Activated T-cell treated with anti-CD3 and anti-CD28 coated beads, Interleukin-2, amount 50 U/mL, for 4 hours (primary cell): ENCODE measurements at regions not wholly inside any gene's neighbourhood (a gene's known extent, or its start where the extent isn't known, plus 50 kb on each side); places are given as distances from the start of the nearest gene placed in this dataset.
"Not testable (repeated sequence)": the region's sequence is repeated elsewhere in the genome, so short reads cannot be mapped to it uniquely, and the experiment has no call there.

ENCODE experiments used
- ATAC-seq, 2 donors: fragments of 200-7000 bp; cut with Tn5 transposase; one replicate each; pipeline ENCODE4 v1.10.0; 2021
- DNase-seq: peaks from one replicate; pipeline ENCODE4 v3.0.0-alpha.2; 2020
- H3K27me3 Mint-ChIP-seq: one replicate; pipeline ENCODE4 v1.8.0; 2021; ENCODE audit warnings: low read depth, mixed read lengths
- H3K36me3 Mint-ChIP-seq: one replicate; pipeline ENCODE4 v1.8.0; 2022; ENCODE audit warnings: mixed read lengths; ENCODE audit not compliant: insufficient read depth
- H3K4me1 Mint-ChIP-seq: one replicate; pipeline ENCODE4 v1.8.0; 2021; ENCODE audit warnings: low read depth, mixed read lengths
- H3K4me3 Mint-ChIP-seq: one replicate; pipeline ENCODE4 v1.8.0; 2021; ENCODE audit warnings: mild to moderate bottlenecking, moderate library complexity, mixed read lengths
- H3K9me3 Mint-ChIP-seq: one replicate; pipeline ENCODE4 v1.8.0; 2021; ENCODE audit warnings: mixed read lengths

DNA sequence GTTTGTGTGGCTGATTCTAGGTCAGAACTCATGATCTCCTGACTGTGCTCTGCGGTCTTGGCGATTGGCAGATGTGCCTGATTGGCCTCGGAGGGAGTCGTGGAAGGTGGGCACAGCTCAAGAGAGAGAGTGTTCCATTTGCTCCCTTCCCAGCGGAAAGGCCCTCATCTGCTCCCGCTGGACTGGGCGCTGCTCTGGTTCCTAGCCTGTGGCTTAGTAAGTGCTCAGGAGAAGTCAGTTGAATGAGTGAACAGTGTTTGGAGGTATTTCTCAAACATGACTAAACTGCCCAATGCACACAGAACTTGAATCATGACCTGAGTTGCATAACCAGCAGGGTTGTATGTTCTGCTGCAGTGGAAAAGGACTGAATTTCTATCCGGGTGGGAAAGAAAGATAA is 120.2 kb upstream of the PITX1 start:
- no peak for ATAC-seq
- Mint-ChIP-seq H3K27me3 (peaks cover 8% of the 10 kb centered on the region), H3K4me3 (no peak overlapping the region)

DNA sequence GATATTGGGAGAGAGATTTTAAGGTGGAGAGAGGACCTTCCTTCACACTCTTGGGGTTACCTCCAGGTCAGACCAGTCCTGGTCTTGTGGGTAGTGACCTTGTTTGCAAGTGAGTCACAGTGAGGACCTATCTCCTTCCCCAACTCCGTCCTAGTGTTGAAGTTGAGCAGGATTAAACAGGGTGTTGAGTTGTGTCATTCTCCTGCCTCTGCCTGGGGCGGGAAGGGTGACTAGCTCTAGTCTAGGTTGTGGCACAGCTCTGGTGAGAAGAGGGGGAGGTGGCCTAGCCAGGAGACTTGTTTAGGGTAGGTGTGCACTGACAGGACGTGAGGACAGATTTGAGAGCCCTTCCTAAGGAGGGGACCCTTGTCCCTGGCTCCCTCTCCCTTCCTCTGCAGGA is 119.6 kb upstream of the PITX1 start:
- H3K4me1 Mint-ChIP-seq, result no peaks in the 10 kb centered on the region

More for the DNA sequence above, 120.2 kb upstream of the PITX1 start:
- Mint-ChIP-seq H3K9me3 (peaks cover 19% of the 10 kb centered on the region), H3K36me3 (no peaks in the 10 kb centered on the region), H3K4me1 (no peaks in the 10 kb centered on the region)
- DNase-seq, result no peak

DNA sequence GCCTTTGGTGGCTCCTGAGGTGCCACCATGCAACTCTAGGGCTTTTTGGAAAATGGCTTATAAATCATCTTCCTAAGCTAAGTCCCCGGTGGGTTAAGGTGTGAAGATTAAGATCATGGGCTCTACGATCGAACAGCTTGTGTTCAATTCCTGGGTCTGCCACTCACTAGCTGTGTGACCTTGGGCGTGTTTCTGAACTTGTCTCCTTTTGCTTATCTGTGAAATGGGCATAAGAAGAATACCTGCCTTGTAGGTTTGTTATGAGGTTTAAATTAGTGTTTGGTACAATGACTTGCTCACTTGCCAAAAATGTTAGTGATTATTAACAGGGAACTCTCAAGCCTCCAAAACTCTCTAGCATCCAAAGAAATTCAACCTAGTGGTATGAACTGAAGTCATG is 119.2 kb upstream of the PITX1 start:
- Mint-ChIP-seq H3K27me3 (peaks cover 8% of the 10 kb centered on the region), H3K4me3 (no peak overlapping the region), H3K9me3 (peaks cover 10% of the 10 kb centered on the region), H3K36me3 (no peaks in the 10 kb centered on the region), H3K4me1 (no peaks in the 10 kb centered on the region)
- ATAC-seq (no peak), DNase-seq (no peak)

More for the DNA sequence above, 119.6 kb upstream of the PITX1 start:
- ATAC-seq, result no peak
- Mint-ChIP-seq H3K36me3 (no peaks in the 10 kb centered on the region), H3K27me3 (peaks cover 8% of the 10 kb centered on the region), H3K9me3 (peaks cover 14% of the 10 kb centered on the region), H3K4me3 (no peak overlapping the region)
- no peak for DNase-seq

DNA sequence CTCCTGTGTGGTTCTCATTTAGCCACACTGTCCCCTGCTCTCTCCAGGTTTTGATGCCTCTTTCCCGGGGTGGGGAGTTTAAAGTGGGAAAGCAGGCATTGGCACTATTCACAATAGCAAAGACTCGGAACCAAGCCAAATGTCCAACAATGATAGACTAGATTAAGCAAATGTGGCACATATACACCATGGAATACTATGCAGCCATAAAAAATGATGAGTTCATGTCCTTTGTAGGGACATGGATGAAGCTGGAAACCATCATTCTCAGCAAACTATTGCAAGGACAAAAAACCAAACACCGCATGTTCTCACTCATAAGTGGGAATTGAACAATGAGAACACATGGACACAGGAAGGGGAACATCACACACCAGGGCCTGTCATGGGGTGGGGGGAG is 117.6 kb upstream of the PITX1 start:
- DNase-seq, H3K27me3 Mint-ChIP-seq, ATAC-seq, H3K4me3 Mint-ChIP-seq, H3K4me1 Mint-ChIP-seq, H3K36me3 Mint-ChIP-seq, H3K9me3 Mint-ChIP-seq: not testable (repeated sequence)

DNA sequence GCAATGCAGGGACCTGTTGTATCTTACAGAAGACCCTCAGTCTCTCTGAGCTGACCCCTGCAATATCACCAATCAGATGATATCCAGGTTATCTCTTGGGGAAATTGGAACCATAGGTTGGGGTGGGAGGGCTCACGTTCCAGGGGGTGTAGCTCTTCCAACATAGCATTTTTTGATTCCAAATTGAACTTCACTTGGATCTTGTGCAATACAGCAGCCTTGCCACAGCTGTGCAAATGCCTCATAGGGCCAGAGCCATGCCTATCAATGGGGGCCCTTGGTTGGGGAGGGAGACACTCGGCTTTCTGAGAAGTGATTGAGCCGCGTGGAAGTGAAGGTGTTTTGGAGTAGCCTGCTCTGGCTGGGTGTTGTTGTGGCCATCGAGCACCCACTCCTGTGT is 117.2 kb upstream of the PITX1 start:
- peaks cover 7% of the 10 kb centered on the region for H3K27me3 Mint-ChIP-seq
- no peaks in the 10 kb centered on the region for H3K4me1 Mint-ChIP-seq
- H3K4me3 Mint-ChIP-seq, result no peak overlapping the region
- ATAC-seq, result no peak
- H3K9me3 Mint-ChIP-seq, result peaks cover 4% of the 10 kb centered on the region
- H3K36me3 Mint-ChIP-seq, result no peaks in the 10 kb centered on the region
- no peak for DNase-seq

DNA sequence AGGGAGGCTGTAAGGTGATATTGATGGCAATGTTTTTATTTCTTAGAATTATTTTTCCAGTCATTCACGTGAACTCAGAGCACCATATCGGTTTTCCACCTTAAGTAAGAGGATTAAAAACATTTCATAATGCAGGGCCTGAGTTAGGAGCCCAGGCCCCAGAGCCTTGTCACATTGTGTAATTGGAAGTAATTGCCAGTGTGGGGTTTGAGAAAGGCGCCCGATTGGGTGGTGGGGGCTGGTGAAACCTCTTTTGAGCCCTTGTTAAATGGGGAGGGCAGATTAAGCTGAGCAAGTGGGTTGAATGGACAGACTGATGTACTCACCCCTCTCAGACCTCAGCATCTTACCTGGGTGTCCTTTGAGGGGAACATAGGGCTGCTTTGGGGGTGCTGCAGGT is 116.7 kb upstream of the PITX1 start:
- Mint-ChIP-seq H3K27me3 (peaks cover 3% of the 10 kb centered on the region), H3K36me3 (no peaks in the 10 kb centered on the region), H3K4me3 (no peak overlapping the region), H3K9me3 (peaks cover 4% of the 10 kb centered on the region), H3K4me1 (no peaks in the 10 kb centered on the region)
- DNase-seq (no peak), ATAC-seq (no peak)

DNA sequence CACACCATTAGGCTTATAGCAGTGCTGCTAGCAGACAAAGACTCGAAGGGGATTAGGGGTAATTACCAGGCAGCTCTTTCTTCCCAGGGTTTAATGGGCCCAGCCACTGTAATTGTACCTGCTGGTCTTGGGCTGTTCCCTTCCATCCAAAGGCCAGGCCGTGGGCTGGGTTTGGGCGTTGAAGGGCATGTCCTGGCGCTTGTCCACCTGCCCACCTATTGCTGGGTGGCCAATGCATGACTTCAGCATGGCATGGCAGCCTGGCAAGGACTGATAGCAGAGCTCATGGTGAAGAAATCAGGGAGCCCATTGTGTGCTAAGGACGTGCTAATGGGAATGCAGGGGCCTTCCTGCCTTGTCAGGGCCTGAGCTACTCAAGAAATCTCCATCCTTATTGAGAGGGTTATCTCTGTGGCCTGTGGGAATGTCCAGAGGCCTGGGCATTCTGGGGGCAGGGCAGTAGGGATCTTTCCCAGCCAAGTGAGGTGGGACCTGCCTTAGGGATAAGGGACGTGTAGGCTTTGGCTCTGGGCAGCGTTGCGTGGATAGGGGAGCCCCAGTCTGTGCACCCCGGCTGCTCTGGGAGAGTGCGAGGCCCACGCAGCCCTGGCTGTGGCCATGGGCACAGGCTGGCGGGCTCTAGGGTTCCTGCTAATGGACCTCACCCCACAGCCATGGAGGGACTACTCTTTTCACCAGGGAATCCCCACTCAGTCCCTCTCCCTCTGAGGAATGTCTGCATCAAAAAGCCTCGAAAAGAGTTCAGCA is 116.1 kb upstream of the PITX1 start:
- Mint-ChIP-seq H3K9me3 (peaks cover 4% of the 10 kb centered on the region), H3K36me3 (no peaks in the 10 kb centered on the region), H3K4me3 (no peak overlapping the region), H3K4me1 (no peaks in the 10 kb centered on the region), H3K27me3 (peaks cover 3% of the 10 kb centered on the region)
- no peak for DNase-seq
- no peak for ATAC-seq

DNA sequence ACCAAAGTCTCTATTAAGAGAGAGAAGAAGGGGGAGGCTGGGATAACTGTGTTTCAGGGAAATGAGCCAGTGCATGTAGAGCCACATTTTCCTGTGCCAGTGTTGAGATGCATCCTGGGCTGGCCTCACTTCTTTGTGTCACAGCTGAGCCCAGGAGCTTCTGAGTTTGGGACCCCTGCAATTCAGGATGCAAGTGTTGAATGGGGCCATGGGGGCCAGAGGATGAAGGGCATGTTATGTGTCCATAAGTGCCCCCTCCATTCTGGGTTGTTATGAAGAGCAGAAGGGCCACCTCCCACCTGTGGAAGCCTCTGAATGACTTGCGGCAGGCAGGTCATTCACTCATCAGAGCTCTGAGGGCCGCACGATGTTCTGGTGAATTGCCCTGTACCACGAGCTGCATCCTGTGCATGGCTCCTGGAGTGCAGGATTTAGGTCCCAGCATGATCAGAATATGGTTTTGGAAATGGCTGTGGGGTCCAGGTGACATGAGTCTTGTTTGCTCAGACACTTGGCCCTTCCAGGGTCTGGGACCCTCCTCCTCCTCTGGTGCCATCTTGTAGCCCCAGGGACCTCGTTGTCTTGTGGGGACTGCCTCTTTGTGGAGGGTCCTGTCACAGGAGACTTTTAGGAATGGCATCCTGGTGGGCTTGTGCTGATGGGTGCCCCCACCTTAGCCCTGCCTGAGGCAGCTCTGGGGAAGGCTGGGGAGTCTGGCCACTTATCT is 115.4 kb upstream of the PITX1 start:
- peaks cover 4% of the 10 kb centered on the region for H3K9me3 Mint-ChIP-seq
- H3K4me1 Mint-ChIP-seq, result no peaks in the 10 kb centered on the region
- H3K4me3 Mint-ChIP-seq, result no peak overlapping the region
- DNase-seq, result no peak
- H3K27me3 Mint-ChIP-seq, result peaks cover 3% of the 10 kb centered on the region
- H3K36me3 Mint-ChIP-seq, result no peaks in the 10 kb centered on the region
- ATAC-seq, result no peak

DNA sequence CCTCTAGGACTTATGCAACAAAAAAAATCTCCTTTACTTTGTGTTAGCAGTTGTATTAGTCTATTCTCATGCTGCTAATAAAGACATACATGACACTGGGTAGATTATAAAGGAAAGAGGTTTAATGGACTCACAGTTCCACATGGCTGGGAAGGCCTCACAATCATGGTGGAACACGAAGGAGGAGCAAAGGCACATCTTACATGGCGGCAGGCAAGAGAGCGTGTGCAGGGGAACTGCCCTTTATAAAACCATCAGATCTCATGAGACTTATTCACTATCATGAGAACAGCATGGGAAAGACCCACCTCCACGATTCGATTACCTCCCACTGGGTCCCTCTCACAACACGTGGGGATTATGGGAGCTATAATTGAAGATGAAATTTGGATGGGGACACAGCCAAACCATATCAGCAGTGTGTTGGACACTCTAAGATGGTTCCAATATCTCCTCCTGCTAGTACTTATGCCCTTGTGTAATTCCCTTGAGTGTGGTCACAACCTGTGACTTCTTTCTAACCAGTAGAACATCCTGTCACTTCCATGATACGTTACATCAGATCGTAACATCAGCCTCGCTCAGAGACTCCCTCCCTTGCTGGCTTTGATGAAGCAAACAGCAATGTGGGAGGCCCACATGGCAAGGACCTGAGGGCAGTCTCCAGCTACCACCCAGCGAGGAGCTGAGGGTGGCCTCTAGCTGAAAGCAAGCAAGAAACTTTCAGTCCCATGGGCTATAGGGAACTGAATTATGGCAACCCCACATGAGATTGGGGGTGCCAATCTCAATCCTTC is 113.5 kb upstream of the PITX1 start:
- DNase-seq (no peak), ATAC-seq (no peak)
- Mint-ChIP-seq H3K9me3 (peaks cover 4% of the 10 kb centered on the region), H3K27me3 (no peaks in the 10 kb centered on the region), H3K36me3 (no peaks in the 10 kb centered on the region), H3K4me1 (no peaks in the 10 kb centered on the region), H3K4me3 (no peak overlapping the region)

DNA sequence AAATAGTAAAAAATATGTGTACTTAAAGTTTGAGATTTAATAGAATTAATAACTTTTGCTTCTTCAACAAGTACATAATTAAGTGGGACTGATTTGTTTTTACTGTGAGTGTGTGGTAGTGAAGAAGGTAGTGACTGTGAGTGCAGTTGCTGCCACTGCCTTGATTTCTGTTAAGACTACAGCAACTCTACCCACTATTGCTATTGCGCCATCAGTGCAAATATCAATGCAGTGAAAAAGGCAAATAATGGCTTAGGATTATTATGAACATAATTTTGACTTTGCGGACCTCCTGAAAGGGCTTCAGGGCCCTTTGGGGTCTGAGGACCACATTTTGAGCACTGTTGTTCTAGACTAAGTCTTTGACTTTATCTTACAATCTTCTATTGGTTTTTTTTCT is 112.0 kb upstream of the PITX1 start:
- H3K4me3 Mint-ChIP-seq, result no peak overlapping the region
- H3K4me1 Mint-ChIP-seq, result no peaks in the 10 kb centered on the region

DNA sequence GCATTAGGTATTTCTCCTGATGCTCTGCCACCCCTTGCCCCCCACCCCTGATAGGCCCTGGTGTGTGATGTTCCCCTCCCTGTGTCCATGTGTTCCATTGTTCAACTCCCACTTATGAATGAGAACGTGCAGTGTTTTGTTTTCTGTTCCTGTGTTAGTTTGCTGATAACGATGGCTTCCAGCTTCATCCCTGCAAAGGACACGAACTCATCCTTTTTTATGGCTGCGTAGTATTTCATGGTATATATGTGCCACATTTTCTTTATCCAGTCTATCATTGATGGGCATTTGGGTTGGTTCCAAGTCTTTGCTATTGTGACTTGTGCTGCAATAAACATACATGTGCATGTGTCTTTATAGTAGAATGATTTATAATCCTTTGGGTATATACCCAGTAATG is 109.7 kb upstream of the PITX1 start:
- ATAC-seq, H3K36me3 Mint-ChIP-seq, H3K9me3 Mint-ChIP-seq, H3K4me3 Mint-ChIP-seq, H3K4me1 Mint-ChIP-seq, H3K27me3 Mint-ChIP-seq, DNase-seq: not testable (repeated sequence)

More for the DNA sequence above, 112.0 kb upstream of the PITX1 start:
- Mint-ChIP-seq H3K9me3 (peaks cover 4% of the 10 kb centered on the region), H3K27me3 (no peaks in the 10 kb centered on the region), H3K36me3 (no peaks in the 10 kb centered on the region)
- ATAC-seq, result no peak
- no peak for DNase-seq

DNA sequence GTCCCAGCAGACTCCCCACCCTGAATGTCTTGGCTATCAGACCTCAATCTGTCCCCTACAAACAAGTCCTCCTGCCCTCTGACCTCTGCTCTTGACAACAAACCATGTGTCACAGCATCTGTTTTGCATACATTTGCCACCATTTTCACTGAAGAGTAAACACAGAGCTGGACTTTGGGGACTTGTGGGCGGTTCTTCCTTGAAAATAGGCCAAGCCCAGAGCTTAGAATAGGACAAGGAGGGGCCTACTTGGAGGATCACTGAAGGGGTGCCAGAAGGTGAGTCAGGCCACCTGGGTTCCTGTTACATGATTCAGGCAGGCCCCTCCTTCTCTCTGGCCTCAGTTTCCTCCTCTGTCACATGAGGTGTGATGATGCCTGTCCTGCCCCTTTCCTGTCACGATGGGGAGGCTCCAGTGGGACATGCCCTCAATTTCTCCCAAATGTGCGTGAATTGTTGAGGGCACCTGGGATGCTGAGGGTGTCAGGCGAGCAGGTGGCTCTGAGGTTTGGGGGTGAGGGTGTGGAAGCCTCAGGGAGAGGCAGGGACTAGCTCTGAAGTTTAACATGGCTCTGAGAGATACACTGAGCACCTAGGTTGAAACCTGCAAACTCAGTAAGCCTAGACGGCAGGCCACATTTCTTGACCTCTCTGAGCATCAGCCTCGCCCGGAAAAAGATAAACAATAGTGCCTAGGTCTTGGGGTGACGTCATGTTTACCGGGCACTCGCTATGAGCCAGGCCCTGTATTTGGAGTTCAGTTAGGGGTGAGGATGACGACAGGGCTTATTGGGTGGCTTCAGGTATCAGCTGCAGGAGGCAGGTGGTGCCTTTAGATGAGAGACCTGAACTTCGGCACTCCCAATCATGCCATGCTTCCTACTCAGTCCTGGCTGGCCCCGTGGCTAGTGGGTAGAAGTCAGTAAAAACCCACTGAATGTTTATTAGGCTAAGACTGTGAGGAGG is 107.6 kb upstream of the PITX1 start:
- Mint-ChIP-seq H3K9me3 (no peaks in the 10 kb centered on the region), H3K27me3 (peaks cover 3% of the 10 kb centered on the region), H3K4me3 (no peak overlapping the region), H3K36me3 (no peaks in the 10 kb centered on the region), H3K4me1 (no peaks in the 10 kb centered on the region)
- ATAC-seq (no peak), DNase-seq (no peak)

DNA sequence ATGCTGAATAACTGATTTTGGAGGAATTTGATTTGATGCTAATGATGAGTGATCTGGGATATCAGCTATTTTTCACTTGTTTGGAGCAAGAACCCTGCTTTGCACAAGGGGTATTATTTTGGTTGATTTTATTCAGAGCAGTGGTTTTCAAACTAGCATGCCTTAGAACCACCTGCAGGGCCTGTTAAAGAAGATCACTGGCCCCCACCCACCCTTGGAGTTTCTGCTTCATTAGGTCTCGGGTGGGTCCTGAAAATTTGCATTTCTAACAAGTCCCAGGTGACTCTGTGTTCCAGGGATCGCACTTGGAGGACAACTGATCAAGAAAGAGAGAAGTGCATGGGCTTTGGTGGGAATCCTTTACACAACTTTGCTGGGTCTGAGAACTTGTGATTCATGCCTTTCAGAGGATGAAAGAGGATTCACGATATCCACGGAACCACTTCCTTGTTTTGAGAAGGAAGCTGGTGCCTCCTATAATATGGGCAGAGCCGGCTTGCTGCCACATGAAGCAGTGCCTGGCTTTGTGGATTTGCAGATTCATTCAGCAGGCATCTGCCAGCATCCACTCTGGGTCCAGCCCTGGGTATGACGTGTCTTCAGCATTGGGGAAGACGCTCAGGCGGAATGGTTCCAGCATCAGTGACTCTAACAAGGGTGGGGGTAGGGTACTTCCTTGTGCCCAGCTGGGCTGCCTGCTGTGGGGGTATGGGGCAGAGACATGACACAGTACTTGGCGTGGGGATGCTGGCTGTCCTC is 106.6 kb upstream of the PITX1 start:
- H3K4me3 Mint-ChIP-seq, result no peak overlapping the region
- H3K27me3 Mint-ChIP-seq, result peaks cover 3% of the 10 kb centered on the region
- no peaks in the 10 kb centered on the region for H3K4me1 Mint-ChIP-seq
- ATAC-seq, result no peak
- DNase-seq, result no peak
- H3K36me3 Mint-ChIP-seq, result no peaks in the 10 kb centered on the region
- H3K9me3 Mint-ChIP-seq, result no peaks in the 10 kb centered on the region
